Choroid plexus epithelial cell (primary cell): ENCODE measurements at regions not wholly inside any gene's neighbourhood (a gene's known extent, or its start where the extent isn't known, plus 50 kb on each side); places are given as distances from the start of the nearest gene placed in this dataset.

Experiments used
- DNase-seq: peaks from one replicate; pipeline ENCODE4 v3.0.0-alpha.2; 2010; ENCODE audit warnings: low read depth
- H3K4me3 ChIP-seq: 2 replicates; pipeline ENCODE4 v1.5.1; 2011; ENCODE audit warnings: low read depth, mild to moderate bottlenecking, control low read depth, low read length, moderate library complexity
- TF ChIP-seq, protein P1 (sequence below): conservative IDR thresholded peaks from 2 replicates; pipeline ENCODE4 v1.5.1; 2011; ENCODE audit warnings: low read depth, mild to moderate bottlenecking, control low read depth, inconsistent platforms, low read length, moderate library complexity

DNA sequence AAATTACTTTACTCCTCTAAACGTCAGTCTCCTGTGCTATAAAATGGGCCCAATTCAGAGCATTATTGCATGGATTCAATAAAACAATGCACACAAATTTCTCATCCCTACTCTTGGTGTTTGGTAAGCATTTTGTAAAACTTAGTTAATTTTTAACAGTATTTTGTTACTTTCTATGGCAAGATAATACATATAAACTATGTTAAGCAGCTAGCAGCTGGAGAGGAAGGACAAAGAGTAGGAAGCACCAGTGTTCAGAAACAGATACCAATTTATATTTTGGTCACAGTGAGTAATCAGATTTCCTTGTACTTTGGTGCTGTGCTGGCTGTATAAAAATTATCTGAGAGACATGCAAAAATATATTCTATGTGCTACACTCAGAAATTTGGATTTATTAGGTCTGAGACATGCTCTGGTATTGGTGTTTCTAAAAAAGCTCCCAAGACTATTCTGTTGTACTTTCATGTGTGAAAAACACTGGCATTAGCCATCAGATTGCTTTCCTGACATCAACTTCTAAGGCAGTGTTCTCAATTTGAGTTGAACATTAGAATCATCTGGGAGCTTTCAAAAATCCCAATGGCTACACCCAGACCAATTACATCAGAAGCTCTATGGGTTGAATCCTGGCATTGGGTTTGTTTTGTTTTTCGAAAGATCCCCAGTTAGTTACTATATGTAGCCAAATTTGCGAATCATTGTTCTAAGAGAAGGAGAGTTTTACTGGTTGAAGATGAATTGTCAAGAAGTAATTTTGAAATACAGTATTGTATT is 100.3 kb upstream of the C1orf87 start:
- TF ChIP-seq, protein P1, sequence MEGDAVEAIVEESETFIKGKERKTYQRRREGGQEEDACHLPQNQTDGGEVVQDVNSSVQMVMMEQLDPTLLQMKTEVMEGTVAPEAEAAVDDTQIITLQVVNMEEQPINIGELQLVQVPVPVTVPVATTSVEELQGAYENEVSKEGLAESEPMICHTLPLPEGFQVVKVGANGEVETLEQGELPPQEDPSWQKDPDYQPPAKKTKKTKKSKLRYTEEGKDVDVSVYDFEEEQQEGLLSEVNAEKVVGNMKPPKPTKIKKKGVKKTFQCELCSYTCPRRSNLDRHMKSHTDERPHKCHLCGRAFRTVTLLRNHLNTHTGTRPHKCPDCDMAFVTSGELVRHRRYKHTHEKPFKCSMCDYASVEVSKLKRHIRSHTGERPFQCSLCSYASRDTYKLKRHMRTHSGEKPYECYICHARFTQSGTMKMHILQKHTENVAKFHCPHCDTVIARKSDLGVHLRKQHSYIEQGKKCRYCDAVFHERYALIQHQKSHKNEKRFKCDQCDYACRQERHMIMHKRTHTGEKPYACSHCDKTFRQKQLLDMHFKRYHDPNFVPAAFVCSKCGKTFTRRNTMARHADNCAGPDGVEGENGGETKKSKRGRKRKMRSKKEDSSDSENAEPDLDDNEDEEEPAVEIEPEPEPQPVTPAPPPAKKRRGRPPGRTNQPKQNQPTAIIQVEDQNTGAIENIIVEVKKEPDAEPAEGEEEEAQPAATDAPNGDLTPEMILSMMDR, result no peak
- no peak for DNase-seq
- H3K4me3 ChIP-seq, result no peak overlapping the region

DNA sequence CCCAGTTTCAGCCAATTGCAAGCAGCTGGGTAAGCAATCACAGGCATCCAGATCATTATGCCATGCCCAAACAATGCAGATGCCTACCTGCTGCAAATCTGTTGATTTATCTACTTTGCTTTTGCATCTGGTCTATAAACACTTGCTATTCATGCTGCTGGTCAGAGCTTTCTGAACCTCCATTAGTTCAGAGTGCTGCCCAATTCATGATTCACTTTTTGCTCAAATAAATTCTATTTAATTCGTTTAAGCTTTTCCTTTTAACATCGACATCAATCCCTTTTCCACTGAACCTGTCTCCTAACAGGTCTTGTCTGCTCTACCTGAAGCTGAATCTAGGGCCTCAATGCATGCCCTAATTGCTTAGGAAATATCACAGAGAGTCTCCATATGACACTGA is 99.4 kb upstream of the C1orf87 start:
- TF ChIP-seq, protein P1, result no peak
- DNase-seq, result no peak
- H3K4me3 ChIP-seq, result no peak overlapping the region

DNA sequence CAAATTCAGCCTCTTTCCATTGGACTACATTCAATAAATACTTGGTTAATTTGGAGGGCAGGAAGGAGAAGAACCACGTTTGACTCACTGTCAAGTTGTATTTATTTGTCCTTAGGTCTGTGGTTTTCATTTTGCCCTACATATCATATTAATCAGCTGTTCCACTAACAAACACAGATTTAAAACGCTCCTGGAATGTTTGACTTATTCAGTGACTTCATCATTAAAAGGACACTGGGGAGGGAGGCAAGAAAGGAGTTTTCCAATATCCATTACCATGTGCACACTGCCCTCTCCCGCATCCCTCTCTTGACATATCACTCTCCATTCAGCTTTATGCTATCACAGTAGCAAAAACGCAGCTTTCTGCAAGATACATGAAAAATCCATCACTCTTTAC is 98.2 kb upstream of the C1orf87 start:
- DNase-seq, result peak; percentile 88
- TF ChIP-seq, protein P1, result peak; percentile 7
- no peak overlapping the region for H3K4me3 ChIP-seq

DNA sequence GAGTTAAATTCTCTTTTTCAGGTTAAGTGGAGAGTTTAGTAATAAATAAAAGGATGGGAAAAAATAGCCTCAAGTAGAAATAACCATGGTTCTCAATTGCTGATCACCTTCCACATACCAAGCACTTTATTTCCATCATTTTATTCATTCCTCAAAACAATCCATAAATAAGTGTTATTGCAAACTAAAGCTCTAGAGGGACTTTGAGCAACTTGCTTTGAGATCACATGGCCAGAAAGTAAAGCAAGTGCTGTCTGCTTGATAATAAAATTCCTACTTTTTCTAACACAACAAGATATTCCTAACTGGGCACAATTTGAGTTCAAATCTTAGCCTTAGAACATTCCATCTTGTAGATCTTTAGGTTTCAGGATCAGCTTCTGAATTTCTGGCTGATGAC is 97.1 kb upstream of the C1orf87 start:
- peak; percentile 45 for DNase-seq
- TF ChIP-seq, protein P1, result peak; percentile 36

DNA sequence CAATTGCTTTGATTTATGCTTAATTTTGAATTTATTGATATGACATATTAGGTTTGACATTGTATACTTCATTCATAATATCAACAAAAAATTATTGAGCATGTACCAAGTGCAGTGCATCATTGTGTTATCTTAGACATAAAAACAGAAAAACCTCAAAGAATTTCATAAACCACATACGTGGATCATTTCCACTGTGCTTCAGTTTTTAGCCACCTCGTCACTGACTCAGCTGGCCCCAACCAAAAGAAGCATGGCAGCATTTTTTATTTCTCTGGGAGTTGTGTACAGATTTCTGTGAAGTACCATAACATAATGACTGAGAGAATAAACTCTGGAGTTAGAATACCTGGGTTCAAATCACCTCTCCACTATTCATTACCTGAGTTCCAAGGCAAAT is 95.6 kb upstream of the C1orf87 start:
- peak; percentile 76 for DNase-seq
- H3K4me3 ChIP-seq, result no peak overlapping the region
- TF ChIP-seq, protein P1, result no peak

More for the DNA sequence above, 97.1 kb upstream of the C1orf87 start:
- H3K4me3 ChIP-seq, result no peak overlapping the region

DNA sequence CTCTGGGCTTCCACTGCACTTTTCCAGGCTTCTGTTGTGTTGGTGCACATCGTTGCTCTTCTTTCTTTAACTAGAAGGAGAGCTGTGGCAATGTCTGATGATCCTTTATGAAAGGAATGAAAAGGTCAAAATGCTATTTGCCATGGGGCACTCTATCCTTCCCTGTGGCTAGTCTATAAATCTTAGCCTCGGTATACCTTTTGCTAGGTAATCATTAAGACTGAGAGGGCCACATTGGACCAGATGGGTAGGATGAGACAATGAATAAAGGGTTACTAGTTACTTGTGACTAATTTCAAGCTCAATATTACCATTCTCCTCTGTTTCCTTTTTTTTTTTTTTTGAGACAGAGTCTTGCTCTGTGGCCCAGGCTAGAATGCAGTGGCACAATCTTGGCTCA is 89.4 kb upstream of the C1orf87 start:
- no peak overlapping the region for H3K4me3 ChIP-seq
- TF ChIP-seq, protein P1, result no peak
- DNase-seq, result no peak

DNA sequence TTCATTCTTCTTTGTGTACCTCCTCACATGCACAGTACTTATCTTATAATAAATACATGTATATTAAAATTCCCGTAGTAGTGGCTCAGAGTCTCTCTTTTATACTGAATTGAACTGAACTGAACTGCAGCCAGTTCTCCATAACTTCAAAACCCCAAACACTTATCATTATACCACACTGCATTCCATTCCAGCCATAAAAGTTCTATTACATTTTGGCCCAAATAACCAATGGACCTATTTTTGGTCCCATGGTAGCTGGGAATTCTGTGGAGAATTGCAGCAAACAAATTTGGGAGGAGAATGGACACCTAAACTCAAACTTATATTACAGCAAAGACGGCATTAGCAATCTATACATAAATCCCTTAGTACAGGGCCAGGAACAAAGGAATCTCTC is 86.6 kb upstream of the C1orf87 start:
- no peak for DNase-seq
- H3K4me3 ChIP-seq, result no peak overlapping the region
- TF ChIP-seq, protein P1, result no peak
